Astrocyte of the cerebellum (primary cell): ENCODE measurements at regions not wholly inside any gene's neighbourhood (a gene's known extent, or its start where the extent isn't known, plus 50 kb on each side); places are given as distances from the start of the nearest gene placed in this dataset.

Source experiments
- DNase-seq: peaks from one replicate; pipeline ENCODE4 v3.0.0-alpha.2; 2011; ENCODE audit warnings: low read depth
- H3K4me3 ChIP-seq: 2 replicates; pipeline ENCODE4 v1.5.1; 2011; ENCODE audit warnings: mild to moderate bottlenecking, low read depth, low read length, moderate library complexity
- in situ Hi-C: cut with HindIII; loops from 2 replicates; pipeline ENCODE4 v1.10.0; 2017; ENCODE audit warnings: low sequenced_read_pairs
- TF ChIP-seq, protein P1 (sequence below): IDR thresholded peaks from 2 replicates; pipeline ENCODE4 v1.5.1; 2012; ENCODE audit warnings: low read length, low read depth, moderate library complexity, mild to moderate bottlenecking; ENCODE audit errors: missing control alignments

DNA sequence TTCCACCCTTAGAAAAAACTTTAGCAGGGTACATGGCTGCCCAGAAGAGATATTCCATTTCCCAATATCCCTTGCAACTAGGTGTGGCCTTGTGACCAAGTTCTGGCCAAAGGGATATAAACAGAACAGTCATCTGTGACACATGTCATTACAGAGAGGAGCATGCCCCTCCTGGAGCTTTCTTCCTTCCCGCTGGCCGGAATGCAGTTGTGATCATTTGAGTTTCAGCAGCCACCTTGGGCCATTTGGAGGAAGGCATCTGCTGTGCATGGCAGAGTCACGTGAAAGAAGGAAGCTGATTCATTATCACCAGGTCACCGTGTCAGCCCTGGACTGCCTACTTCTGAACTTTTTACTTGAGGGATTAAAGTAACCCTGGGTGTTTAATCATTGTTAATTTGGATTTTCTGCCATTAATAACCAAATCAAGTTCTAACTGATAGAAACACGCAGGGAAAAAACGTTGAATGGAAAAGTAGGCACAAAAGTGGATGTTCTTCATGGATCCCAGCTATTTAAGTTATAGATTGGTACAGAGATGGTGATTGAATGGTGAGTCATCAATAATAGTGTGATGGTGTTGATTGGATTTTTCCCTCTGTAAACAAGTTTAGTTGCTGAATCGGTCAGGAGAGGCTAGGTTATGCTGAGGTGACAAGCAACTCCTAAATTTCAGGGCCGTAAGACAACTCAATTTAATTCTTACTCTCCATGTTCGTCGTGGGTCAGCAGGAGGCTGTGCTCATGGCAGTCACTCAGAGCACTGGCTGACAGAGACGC is 80.7 kb upstream of the CCDC167 start:
- TF ChIP-seq, protein P1, sequence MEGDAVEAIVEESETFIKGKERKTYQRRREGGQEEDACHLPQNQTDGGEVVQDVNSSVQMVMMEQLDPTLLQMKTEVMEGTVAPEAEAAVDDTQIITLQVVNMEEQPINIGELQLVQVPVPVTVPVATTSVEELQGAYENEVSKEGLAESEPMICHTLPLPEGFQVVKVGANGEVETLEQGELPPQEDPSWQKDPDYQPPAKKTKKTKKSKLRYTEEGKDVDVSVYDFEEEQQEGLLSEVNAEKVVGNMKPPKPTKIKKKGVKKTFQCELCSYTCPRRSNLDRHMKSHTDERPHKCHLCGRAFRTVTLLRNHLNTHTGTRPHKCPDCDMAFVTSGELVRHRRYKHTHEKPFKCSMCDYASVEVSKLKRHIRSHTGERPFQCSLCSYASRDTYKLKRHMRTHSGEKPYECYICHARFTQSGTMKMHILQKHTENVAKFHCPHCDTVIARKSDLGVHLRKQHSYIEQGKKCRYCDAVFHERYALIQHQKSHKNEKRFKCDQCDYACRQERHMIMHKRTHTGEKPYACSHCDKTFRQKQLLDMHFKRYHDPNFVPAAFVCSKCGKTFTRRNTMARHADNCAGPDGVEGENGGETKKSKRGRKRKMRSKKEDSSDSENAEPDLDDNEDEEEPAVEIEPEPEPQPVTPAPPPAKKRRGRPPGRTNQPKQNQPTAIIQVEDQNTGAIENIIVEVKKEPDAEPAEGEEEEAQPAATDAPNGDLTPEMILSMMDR = no peak
- in situ Hi-C loops = no loop called here
- no peak for DNase-seq
- no peak overlapping the region for H3K4me3 ChIP-seq

GRCh38 chr6:37579444-37580067 is 79.9 kb upstream of the CCDC167 start:
- DNase-seq = no peak
- H3K4me3 ChIP-seq = no peak overlapping the region
- TF ChIP-seq, protein P1 = no peak
- in situ Hi-C loops = no loop called here

DNA sequence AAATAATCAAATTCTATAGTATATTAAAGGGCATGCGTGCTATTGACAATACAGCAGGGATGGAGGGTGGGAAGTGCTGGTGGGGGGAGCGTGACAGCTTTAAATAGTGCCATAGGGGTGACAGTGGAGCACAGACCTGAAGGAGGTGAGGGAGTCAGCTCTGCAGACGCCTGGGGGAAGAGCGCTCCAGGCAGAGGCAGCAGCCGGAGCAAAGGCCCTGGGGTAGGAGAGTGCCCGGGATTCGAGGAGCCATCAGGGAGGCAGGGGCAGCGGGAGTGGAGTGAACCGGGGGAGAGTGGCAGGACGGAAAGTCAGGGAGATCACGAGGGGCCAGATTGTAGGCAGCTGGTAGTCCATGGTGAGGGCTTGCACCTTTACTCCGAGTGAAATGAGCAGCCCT is 78.4 kb upstream of the CCDC167 start:
- no peak for DNase-seq
- no peak overlapping the region for H3K4me3 ChIP-seq
- in situ Hi-C loops = no loop called here
- TF ChIP-seq, protein P1 = no peak

- H3K4me3 ChIP-seq = no peak overlapping the region
- DNase-seq = no peak
- in situ Hi-C loops = no loop called here
- TF ChIP-seq, protein P1 = no peak
These were observed 76.6 kb upstream of the CCDC167 start for GRCh38 chr6:37576336-37576737.

- in situ Hi-C loops = no loop called here
These were observed 75.5 kb upstream of the CCDC167 start for GRCh38 chr6:37575221-37575620.

DNA sequence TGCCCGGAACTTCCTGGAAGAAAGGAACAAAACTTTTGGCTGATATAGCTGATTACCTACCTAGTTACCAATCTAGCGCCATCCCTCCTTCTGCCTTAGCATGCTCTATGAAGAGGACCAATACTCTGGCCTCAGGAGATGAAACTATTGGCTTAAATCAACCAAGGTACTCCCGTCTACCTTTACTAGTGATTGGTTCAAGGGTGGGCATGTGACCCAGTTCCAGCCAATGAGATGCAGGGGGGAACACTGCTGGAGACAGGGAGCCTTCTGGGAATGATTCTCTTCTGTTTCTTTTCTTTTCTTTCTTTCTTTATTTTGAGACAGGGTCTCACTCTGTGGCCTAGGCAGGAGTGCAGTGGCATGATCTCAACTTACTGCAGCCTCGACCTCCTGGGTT is 72.6 kb upstream of the CCDC167 start:
- DNase-seq = no peak
- H3K4me3 ChIP-seq = no peak overlapping the region
- in situ Hi-C loops = loop anchor here (5.0 kb wide), 2 partner anchors 45 kb away; no protein-coding TSS in a partner anchor
- TF ChIP-seq, protein P1 = no peak

More at GRCh38 chr6:37575221-37575620, 75.5 kb upstream of the CCDC167 start:
- TF ChIP-seq, protein P1 = no peak
- no peak for DNase-seq
- H3K4me3 ChIP-seq = no peak overlapping the region
